Smooth muscle cell of the brain vasculature (primary cell): ENCODE measurements at regions not wholly inside any gene's neighbourhood (a gene's known extent, or its start where the extent isn't known, plus 50 kb on each side); places are given as distances from the start of the nearest gene placed in this dataset.
"Not testable (repeated sequence)": the region's sequence is repeated elsewhere in the genome, so short reads cannot be mapped to it uniquely, and the experiment has no call there.

Experiments
- DNase-seq: peaks from one replicate; pipeline ENCODE4 v3.0.0-alpha.2; 2012; ENCODE audit warnings: low read depth, low spot score

DNA sequence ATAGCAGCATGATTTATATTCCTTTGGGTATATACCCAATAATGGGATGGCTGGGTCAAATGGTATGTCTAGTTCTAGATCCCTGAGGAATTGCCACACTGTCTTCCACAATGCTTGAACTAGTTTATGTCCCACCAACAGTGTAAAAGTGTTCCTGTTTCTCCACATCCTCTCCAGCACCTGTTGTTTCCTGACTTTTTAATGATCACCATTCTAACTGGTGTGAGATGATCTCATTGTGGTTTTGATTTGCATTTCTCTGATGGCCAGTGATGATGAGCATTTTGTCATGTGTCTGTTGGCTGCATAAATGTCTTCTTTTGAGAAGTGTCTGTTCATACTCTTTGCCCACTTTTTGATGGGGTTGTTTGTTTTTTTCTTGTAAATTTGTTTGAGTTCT, 54.0 kb upstream of the GPR89A start:
- DNase-seq: not testable (repeated sequence)

DNA sequence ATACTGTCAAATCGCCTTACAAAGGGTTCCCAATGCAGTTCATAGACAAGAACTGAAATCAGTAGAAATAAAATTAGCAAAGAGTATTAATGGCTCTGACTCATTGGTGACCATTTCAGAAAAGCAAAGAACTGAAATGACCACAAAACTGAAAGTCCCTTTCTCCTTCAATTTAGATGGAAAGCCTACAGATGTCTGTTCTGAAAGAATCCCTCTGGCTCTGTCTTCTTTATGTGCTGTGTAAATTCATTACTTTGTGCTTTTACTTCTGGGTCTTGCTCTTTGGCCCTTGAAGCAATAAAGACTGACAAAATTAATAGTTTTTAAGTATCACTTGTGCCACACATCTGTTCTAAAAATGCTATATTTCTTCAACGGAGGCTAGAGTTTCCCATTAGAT, 62.7 kb upstream of the GPR89A start:
- no peak for DNase-seq

DNA sequence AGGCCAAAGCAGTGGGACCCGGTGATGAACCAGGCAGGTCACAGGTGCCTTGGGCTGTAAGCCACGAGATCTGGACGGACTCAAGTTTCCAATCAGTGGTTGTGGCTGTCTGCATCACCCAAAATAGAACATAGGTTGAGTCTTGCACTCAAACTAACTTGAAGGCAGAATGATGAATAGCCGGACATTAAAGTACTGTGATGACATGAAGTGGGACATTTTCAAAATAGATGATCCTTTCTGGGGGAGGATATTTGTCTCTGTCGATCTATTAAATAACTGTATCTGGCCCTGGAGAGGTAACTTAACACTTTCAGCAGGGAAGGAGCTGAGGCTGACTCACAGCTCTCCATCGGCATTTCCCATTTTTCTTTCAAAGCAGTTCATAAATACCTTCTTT, 66.1 kb upstream of the GPR89A start:
- peak; percentile 4 for DNase-seq

DNA sequence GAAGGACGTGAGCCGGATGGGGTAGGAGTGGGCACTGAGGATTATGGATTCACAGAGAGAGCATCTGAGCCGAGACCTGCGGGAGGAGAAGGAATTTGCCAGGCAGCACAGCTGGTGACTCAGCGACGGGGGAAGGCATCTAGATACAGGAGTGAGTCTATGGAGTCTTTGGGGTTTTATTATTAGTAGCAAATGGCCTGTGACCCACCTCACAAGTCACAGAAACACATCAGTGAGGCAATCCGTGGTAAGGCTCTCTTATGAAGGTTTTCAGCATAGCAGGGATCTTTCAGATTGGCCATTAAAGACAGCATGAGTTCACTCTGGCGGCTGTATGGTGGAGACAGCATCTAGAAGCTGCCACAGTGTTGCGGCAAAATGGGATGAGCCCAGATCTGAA, 66.5 kb upstream of the GPR89A start:
- peak; percentile 24 for DNase-seq

DNA sequence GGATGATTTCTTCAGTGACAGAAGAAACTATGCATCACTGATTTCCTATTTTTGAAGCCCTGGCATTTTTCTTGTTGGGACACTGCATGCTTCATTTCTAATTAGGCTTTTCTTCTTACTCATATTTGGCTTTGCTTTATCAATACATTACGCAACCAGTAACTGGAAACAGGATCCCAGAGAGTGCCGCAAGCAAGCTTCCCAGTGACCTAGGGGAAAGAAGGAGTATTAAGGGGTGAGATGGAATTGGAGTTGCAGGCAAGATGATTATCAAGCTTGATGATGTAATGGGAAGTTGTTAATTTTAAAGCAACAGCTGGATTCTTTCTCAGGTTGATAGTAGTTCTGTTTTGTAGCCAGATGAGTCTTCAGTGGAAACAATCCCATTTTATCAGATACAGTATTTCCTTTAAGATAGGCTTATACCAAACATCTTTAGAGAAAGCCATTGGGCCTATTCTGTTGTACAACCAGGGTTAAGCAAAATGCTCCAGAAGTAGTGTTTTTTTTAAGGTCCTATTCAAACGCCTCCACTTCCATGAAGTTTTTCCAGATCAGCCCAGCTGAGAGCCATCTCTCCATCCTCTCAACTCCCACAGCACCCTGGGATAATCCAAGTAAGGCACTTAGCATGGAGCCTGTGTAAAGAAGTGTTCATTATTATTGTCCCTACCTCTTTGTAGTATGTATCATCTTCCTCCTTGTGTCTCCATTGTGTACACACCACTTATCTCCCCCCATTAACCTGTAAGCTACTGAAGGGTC, 69.5 kb upstream of the GPR89A start:
- DNase-seq: not testable (repeated sequence)

DNA sequence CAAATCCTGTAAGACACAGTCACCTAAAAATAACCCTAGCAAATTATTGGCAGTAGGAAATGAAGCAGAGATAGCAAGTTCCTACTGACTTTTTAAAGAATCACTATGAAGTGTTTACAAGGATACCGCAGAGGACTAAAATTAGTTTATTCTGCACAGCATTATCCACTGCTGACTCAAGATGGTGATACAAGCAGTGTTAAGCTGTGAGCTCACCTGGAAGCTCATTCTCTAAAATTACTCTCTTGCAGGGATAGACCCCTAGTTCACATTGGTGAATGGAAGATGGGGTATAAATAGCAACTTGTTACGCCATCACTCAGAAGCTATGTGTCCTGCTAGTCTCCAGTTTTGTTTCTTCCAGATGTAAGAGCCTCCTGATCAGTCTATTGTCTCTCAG, 70.8 kb upstream of the GPR89A start:
- not testable (repeated sequence) for DNase-seq

DNA sequence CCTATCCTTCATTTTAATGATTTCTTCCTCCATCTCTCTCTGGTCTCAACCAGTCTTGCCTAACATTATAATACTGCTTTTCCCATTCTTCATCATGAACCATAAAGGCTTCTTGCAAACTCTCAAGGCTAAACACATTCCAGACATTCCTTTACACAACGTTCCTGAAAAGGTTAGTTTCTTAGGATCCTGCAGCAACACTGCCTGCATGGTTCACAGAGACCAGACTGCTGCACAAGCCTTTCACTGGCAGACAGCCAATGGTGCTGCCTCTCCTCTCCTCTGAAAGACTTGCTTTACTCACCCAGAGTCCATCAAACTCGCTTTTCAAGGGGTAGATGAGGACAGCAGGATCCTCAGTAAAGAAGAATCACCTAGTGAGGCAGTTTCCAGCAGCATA, 72.3 kb upstream of the GPR89A start:
- peak; percentile 10 for DNase-seq

DNA sequence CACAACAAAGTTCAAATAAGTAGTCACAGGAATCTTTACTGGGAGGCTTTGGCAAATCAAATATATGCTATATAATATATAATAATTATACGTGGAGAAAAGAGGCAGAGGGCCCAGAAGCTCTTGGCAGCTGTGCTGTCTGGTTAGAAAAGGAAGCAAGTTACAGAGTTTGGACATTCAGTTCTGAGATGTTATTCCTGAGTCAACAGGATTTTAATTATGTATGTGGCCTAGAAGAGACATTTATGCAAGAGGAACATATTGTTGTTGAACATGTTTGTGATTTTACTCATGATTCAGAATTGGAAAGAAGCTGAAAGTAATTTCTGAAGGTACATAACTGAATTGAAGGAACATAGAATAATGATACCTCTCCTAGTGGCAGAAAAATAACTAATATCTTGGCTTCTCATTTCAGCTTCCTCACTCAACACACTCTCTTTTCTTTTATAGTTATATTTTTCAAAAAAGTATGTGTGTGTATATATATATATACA, 79.7 kb upstream of the GPR89A start:
- not testable (repeated sequence) for DNase-seq

DNA sequence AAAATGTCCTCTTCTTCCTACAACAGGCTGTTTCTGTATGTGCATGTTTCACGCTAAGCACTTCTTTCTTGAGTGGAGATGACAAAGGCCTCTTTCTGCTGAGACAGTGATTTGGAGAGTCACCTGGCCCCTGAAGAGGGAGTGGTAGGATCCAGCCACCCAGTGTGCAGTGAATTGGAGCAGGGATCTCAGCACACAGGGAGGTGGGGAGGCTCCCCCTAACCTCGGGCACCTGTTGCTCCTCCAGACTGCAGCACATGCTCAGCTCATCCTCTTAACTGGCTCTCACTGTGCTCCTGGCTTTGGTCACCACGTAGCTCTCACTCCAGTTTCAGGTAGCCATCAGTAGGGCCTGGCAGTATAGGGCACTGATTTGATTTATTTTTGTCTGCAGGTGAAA, 87.6 kb upstream of the GPR89A start:
- DNase-seq: not testable (repeated sequence)

DNA sequence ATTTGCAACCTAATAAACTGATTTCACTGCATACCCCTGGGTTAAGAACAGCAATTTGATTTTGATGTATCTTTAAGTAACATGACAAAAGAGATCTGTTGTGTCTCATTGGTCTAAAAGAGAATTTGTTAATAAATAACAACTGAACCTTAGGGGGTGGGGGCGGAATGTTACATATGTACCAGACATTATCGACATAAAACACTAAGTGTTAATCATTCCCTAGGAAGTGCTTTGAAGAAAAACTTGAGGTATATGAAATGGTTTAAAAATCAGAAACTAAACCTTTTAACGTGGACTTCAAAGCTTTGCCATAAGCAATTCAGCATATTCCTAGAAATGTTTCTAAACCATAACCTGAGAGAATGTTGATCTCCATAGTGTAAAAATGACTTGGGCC, 88.5 kb upstream of the GPR89A start:
- DNase-seq: not testable (repeated sequence)

DNA sequence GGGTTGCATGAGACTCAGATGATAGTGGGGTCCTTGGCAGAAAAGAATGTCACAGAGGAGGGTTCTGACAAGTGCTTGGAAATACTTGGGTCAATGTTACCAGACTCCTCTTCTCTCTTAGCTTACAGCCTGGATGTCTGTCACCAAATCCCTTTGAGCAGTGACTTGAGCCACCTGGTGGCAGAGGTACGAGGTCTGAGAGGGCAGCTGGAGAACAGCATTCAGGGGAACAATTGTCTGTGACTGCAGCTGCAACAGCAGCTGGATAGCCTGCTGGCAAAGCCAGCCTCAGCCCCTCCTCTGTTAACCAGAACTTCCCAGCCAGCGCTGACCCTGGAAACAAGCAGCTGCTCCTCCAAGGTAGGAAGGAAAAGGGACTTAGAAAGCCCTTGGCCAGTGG, 87.6 kb upstream of the NBPF20 start:
- DNase-seq: not testable (repeated sequence)

DNA sequence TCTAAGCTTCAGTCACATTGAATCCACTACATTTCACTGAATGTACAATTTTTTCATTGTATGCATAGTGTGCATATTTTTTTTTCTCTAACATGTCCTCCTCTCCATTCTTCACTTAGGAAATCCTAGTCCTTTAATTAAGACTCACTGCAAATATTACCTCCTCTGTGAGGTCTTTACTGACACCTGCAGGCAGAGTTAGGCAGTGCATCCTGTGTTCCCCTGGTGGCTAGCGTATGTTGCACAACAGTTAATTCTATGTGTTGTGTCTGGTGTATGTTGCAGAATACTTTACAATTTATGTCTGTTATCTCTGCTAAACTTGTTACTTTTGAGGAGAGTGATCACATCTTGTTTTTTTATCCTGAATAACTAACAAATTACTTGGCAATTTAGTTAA, 82.7 kb upstream of the NBPF20 start:
- DNase-seq: not testable (repeated sequence)

DNA sequence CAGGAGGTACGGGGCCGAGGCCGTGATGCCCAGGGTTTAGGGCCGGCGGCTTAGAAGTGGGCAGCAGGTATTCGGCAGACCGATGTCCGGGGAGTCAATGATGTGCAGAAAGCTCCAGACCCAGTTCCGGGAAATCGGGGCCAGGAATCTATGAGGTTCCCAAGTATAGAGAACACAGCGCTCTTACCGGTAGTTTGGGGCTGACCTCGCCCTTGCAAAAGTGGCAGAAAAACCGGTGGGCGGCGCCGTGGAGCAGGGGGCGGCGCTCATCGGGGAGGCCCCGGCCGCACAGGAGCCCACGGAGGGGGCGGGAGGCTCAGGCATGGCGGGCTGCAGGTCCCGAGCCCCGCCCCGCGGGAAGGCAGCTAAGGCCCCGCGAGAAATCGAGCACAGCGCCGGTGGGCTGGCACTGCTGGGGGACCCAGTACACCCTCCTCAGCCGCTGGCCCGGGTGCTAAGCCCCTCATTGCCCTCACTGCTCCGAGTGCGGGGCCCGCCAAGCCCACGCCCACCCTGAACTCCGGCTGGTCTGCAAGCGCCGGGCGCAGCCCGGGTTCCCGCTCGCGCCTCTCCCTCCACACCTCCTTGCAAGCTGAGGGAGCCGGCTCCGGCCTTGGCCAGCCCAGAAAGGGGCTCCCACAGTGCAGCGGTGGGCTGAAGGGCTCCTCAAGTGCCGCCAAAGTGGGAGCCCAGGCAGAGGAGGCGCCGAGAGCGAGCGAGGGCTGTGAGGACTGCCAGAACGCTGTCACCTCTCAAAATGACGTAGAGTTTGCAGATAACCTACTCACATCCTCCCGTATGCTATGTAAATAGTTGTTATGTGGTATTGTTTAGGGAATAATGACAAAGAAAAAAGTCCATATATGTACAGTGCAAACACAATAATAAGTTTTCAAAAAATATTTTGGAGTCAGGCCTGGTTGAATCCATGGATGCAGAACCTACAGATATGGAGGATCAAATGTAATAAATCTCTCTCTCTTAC, 80.6 kb upstream of the NBPF20 start:
- not testable (repeated sequence) for DNase-seq

DNA sequence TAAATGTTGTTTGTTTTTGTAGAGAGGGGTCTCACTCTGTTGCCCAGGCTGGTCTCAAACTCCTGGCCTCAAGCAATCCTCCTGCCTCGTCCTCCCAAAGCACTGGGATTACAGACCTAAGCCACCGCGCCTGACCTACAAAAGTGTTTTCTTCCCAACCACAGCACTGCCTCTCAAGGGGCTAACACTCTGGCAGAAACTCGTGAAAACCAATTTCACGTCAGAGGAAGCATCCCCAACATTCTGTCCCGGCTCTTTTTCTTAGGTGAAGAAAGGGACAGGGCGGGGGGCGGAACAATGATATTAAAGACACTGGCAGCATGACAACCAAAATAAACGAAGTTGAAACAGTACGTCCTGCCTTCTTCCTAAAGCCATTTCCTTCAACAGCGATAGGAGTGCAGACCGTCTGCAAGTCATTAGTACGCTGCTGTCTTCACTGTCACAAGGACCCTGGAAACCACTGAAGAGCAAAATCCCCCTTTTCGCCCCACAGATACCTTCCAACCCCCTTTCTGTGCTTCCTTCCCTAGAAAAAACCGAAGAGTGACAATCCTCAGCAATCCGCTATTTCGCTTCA, 79.5 kb upstream of the NBPF20 start:
- DNase-seq: not testable (repeated sequence)

DNA sequence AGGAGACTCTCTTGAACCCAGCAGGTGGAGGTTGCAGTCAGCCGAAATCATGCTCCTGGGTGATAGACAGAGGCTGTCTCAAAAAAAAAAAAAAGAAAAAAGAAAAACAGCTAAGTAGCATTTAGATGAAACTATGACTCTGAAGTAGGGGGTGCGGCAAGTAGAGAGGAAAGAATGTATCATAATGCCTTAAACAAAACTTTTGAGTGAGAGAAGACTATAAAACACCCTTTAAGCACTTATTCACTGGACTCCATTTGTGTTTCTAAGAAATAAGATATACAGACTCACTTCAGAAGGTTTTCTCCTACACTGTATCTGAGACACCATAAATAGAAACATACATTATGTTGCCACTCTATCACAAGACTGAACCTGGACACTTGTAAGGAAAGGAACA, 78.9 kb upstream of the NBPF20 start:
- not testable (repeated sequence) for DNase-seq

DNA sequence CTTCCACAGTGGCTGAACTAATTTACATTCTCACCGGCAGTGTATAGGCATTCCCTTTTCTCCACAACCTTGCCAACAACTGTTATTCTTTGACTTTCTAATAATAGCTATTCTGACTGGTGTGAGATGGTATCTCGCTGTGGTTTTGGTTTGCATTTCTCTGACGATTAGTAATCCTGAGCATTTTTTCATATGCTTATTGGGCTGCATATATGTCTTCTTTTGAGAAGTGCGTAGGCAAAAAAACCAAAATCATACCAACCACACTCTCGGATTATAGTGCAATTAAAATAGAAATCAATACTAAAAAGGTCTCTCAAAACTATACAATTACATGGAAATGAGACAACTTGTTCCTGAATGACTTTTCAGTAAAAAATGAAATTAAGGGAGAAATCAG, 74.8 kb upstream of the NBPF20 start:
- not testable (repeated sequence) for DNase-seq

DNA sequence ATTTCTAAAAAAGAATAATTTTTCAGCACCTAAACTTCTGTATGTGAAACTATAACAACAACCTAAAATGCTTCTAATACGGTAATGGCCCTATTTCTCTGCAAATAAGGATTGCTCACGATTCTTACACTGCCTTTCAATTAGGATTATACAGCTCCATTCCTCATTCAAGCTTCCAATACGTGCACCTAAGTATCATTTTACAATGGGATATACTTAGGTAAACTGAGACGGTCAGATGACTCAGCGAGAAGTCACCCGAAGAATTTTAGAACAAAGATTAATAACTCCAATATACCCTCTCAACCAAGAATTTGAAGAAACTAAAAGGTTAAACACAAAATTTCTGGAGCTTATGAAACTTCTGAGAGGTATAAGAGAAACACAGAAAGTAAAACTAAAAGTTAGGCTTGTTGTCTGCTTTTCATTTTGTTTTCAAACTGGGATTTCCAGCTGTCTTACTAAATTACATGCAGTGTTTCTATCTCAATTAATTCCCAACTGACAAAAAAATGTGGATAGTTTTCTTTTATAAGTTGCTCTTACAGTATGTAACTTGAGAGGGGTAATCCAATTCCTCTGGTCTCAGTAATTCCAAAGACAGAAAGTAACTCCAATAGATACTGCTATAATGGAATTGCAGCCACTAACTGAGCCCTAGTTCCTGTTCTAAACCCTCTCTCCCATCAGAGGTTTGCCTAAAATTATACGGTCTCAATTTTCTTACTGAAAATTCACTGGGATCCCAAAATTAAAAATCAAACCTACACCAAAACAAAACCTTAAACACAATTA, 69.9 kb upstream of the NBPF20 start:
- DNase-seq: not testable (repeated sequence)

DNA sequence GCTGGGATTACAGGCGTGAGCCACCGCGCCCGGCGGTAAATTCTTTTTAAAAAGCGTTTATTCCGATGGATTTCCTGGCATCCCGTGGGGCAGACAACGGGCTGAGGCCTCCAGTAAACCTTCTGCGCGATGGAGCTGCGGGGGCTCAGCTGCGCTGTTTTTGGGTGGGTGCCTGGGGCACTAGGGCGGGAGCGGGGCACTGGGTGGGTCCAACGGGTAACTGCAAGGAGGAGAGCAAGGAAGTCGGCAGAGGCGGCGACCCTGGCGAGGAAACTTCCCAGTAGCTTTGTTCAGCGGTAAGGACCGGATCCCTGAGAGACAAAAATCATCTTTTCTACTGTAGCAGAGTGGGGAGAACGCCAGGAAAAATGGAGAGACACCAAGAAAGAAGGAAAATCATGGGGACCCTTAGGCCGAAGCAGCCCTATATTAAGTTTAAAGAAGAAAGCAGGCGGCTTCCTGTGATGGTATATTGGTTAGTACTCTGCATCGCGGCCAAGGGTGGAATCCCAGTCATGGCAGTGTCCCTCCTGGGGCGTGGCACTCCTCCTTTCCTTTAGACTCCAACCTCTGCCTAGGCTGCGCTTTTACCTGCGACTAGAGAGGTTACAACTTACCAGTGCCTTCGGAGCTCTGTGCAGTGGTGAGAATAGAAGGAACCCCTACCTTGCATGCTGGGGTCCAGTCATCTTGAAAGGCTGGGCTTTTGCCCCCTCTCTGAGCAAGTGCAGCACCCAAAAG, 63.0 kb upstream of the NBPF20 start:
- DNase-seq: not testable (repeated sequence)

DNA sequence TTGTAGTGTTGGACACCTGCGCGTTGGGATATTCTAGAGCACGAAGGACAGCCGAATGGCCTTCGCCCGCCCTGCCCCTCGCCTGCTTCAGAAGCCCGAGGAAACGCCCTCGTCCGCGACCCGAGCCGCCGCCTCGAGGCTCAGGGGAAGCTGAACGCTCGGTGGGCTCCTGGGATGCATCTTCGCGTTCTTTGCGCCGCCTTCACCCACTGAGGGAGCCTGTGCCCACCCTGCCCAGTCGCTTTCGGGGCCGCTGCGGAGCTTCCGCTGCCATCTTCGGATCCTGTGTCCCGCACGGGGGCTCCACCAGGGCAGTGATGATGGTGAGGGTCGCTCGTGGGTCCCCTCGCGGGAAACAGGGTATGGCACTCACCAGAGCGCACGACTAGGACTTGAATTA, 61.8 kb upstream of the NBPF20 start:
- DNase-seq: not testable (repeated sequence)

DNA sequence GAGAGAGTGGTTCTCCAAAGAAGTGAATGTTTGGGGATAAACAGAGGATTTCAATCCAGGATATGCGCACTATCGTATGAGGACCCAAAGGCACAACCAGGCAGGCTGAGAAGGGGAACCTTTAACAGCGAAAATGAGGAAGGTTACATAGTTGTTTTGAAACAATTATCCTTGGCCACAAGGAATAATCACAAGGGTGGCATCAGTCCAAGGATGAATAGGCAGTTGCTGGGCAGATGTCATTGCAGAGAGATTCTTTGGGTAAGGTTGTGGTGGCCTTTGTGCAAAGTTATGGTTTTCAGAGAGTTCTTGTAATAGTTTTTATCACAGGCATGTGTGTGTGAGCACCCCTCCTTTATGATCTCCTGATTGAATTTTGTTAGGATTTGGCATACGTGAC, 58.9 kb upstream of the NBPF20 start:
- not testable (repeated sequence) for DNase-seq
